IMR-90 (cell line): ENCODE measurements at regions not wholly inside any gene's neighbourhood (a gene's known extent, or its start where the extent isn't known, plus 50 kb on each side); places are given as distances from the start of the nearest gene placed in this dataset.

Source experiments
- ATAC-seq: fragments of 200-7000 bp; cut with Tn5 transposase; 2 replicates; pipeline ENCODE4 v1.9.1; 2020; ENCODE audit warnings: low read depth, mild to moderate bottlenecking, moderate library complexity
- BruUV-seq: library from RNA; stranded (reverse); fragments of 400-500 nt; replicated peaks from 2 replicates; lab custom pipeline; 2021; lab: Mats Ljungman, UMichigan
- CTCF ChIA-PET: fragments of 300-600 bp; formaldehyde crosslinking; extraction: SDS; loops from one replicate; lab custom pipeline; 2021; ENCODE audit warnings: antibody characterized with exemption; lab: Yijun Ruan, JAX
- POLR2A ChIA-PET: fragments of 300-600 bp; sonication (Branson Sonifier 250); formaldehyde crosslinking; loops from one replicate; lab custom pipeline; 2022; ENCODE audit warnings: antibody characterized with exemption; ENCODE audit not compliant: unreplicated experiment; lab: Charles Lee
- DNase-seq: peaks from one replicate; pipeline ENCODE4 v3.0.0; 2013
- H2AFZ ChIP-seq: replicated peaks from 2 replicates; pipeline ENCODE3; 2013; ENCODE audit warnings: low read length, mild to moderate bottlenecking; ENCODE audit not compliant: poor library complexity
- H2AK5ac ChIP-seq: 2 replicates; pipeline ENCODE4 v1.6.1; 2013; ENCODE audit warnings: low read depth, low read length, inconsistent platforms
- H2AK9ac ChIP-seq: replicated peaks from 2 replicates; pipeline ENCODE3; 2013; ENCODE audit warnings: mild to moderate bottlenecking, low read depth, low read length, moderate library complexity; ENCODE audit not compliant: poor library complexity
- H2BK120ac ChIP-seq: 2 replicates; pipeline ENCODE4 v1.6.1; 2013; ENCODE audit warnings: low read depth, low read length, inconsistent platforms
- H2BK15ac ChIP-seq: 3 replicates; pipeline ENCODE4 v1.6.1; 2013; ENCODE audit warnings: low read depth, low read length, inconsistent platforms
- H2BK20ac ChIP-seq: 2 replicates; pipeline ENCODE4 v1.6.1; 2013; ENCODE audit warnings: low read depth, mild to moderate bottlenecking, inconsistent platforms, low read length, moderate library complexity
- H2BK5ac ChIP-seq: 2 replicates; pipeline ENCODE4 v1.6.1; 2013; ENCODE audit warnings: mild to moderate bottlenecking, low read depth, low read length, inconsistent platforms; ENCODE audit not compliant: poor library complexity, severe bottlenecking
- H3K14ac ChIP-seq: replicated peaks from 2 replicates; pipeline ENCODE4 v1.6.1; 2013; ENCODE audit warnings: low read depth, low read length, inconsistent platforms
- H3K18ac ChIP-seq: 2 replicates; pipeline ENCODE4 v1.6.1; 2013; ENCODE audit warnings: low read depth, low read length, control low read depth
- H3K23ac ChIP-seq: 2 replicates; pipeline ENCODE4 v1.6.1; 2013; ENCODE audit warnings: low read depth, low read length, inconsistent platforms
- H3K27ac ChIP-seq: 2 replicates; pipeline ENCODE4 v1.5.1; 2013; ENCODE audit warnings: mild to moderate bottlenecking, control low read depth, low read length; ENCODE audit not compliant: insufficient read depth
- H3K27me3 ChIP-seq: 2 replicates; pipeline ENCODE4 v1.6.1; 2013; ENCODE audit warnings: low read length; ENCODE audit not compliant: control insufficient read depth, insufficient read depth
- H3K36me3 ChIP-seq: 2 replicates; pipeline ENCODE4 v1.6.1; 2013; ENCODE audit warnings: low read length, mixed read lengths; ENCODE audit not compliant: control insufficient read depth, insufficient read depth
- H3K4ac ChIP-seq: 2 replicates; pipeline ENCODE4 v1.6.1; 2013; ENCODE audit warnings: low read depth, low read length, inconsistent platforms
- H3K4me1 ChIP-seq: 2 replicates; pipeline ENCODE4 v1.6.1; 2013; ENCODE audit warnings: low read length, mixed read lengths; ENCODE audit not compliant: control insufficient read depth, insufficient read depth
- H3K4me2 ChIP-seq: 2 replicates; pipeline ENCODE4 v1.6.1; 2013; ENCODE audit warnings: low read depth, mild to moderate bottlenecking, control low read depth, low read length, moderate library complexity
- H3K4me3 ChIP-seq: 2 replicates; pipeline ENCODE4 v1.5.1; 2013; ENCODE audit warnings: low read depth, mild to moderate bottlenecking, control low read depth, low read length, moderate library complexity; ENCODE audit not compliant: insufficient read depth
- H3K56ac ChIP-seq: 2 replicates; pipeline ENCODE4 v1.6.1; 2013; ENCODE audit warnings: low read length, inconsistent platforms; ENCODE audit not compliant: insufficient read depth; ENCODE audit errors: extremely low read depth
- H3K79me1 ChIP-seq, 2 experiments: 2 replicates each; pipeline ENCODE4 v1.6.1; 2013; ENCODE audit warnings: low read length in 2 of 2, inconsistent platforms in 1 of 2, low read depth in 1 of 2
- H3K9ac ChIP-seq: 2 replicates; pipeline ENCODE4 v1.6.1; 2013; ENCODE audit warnings: low read depth, low read length, control low read depth
- H3K9me1 ChIP-seq: 2 replicates; pipeline ENCODE4 v1.6.1; 2013; ENCODE audit warnings: low read length, inconsistent platforms; ENCODE audit not compliant: insufficient read depth
- H3K9me3 ChIP-seq: 2 replicates; pipeline ENCODE4 v1.6.1; 2013; ENCODE audit warnings: low read length; ENCODE audit not compliant: control insufficient read depth, insufficient read depth
- H4K20me1 ChIP-seq: 2 replicates; pipeline ENCODE4 v1.6.1; 2013; ENCODE audit warnings: low read length, inconsistent platforms; ENCODE audit not compliant: insufficient read depth
- H4K5ac ChIP-seq: 2 replicates; pipeline ENCODE4 v1.6.1; 2013; ENCODE audit warnings: mild to moderate bottlenecking, low read depth, low read length, control low read depth
- H4K8ac ChIP-seq, 2 experiments: 2 replicates each; pipeline ENCODE4 v1.6.1; 2013; ENCODE audit warnings: low read depth in 2 of 2, low read length in 2 of 2, control low read depth in 1 of 2, inconsistent platforms in 1 of 2
- H4K91ac ChIP-seq: 2 replicates; pipeline ENCODE4 v1.6.1; 2013; ENCODE audit warnings: low read depth, low read length, inconsistent platforms; ENCODE audit not compliant: insufficient read depth
- MAZ ChIP-seq: IDR thresholded peaks from 2 replicates; pipeline ENCODE4 v1.6.1; 2012; ENCODE audit warnings: low read depth, mild to moderate bottlenecking, low read length, improper control_type of control experiment, moderate library complexity, borderline replicate concordance
- RAD21 ChIP-seq: IDR thresholded peaks from 2 replicates; pipeline ENCODE4 v1.6.1; 2012; ENCODE audit warnings: low read length, improper control_type of control experiment
- RCOR1 ChIP-seq: IDR thresholded peaks from 2 replicates; pipeline ENCODE4 v1.6.1; 2012; ENCODE audit warnings: mild to moderate bottlenecking, low read length, improper control_type of control experiment; ENCODE audit not compliant: insufficient replicate concordance
- WGBS, 2 experiments: methylation state at CpG; one replicate each; pipeline versions ENCODE4 v1.1.5 to v1.1.7; 2013; ENCODE audit warnings: missing lambda C conversion rate in 2 of 2; ENCODE audit not compliant: insufficient read length in 1 of 2; ENCODE audit errors: extremely low coverage in 2 of 2; 5-methylcytosine and 5-hydroxymethylcytosine counted together
- dilution Hi-C: fragments of 300-500 bp; cut with HindIII; formaldehyde crosslinking; loops from one replicate; pipeline ENCODE4 v1.14.3; 2018; ENCODE audit warnings: low sequenced_read_pairs; ENCODE audit not compliant: unreplicated experiment
- in situ Hi-C: fragments of 300-500 bp; cut with MboI; formaldehyde crosslinking; loops from 3 replicates; pipeline ENCODE4 v1.14.3; 2019; ENCODE audit warnings: low sequenced_read_pairs, inconsistent platforms, mixed read lengths
- intact Hi-C: fragments of 100-400 bp; cut with micrococcal nuclease; formaldehyde crosslinking; loops from 2 replicates; pipeline ENCODE4 v1.10.0; 2022

DNA sequence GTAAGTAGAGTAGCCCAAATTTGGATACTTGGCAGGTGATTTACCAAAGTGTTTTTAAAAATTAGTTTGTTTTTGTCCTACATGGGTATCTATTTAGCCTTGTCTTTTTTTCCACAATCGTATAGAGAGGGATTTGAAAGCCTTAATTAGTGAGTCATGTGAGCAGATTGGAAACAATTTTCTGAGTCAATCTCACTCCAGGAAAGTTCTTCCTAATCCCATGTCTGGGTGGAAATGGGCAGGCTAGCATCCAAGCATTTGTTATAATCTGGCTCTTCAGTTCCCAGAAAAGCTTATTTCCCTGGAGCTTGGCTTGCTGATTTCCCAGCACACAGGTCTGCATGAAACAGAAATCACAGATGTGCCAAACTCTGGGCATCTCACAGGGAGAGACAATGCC, 426.9 kb upstream of the BOD1L1 start:
- WGBS, 2 experiments: no CpG with 5 or more reads among the region's 1 CpG

More for the DNA sequence above, 426.9 kb upstream of the BOD1L1 start:
- Histone ChIP-seq H3K56ac (no peak overlapping the region), H3K4ac (no peak overlapping the region), H4K20me1 (no peaks in the 10 kb centered on the region), H2AK5ac (no peak overlapping the region), H2BK5ac (no peak overlapping the region), H2BK120ac (no peak overlapping the region), H2AK9ac (no peak overlapping the region), H3K4me2 (no peak overlapping the region), H2AFZ (no peak overlapping the region), H3K27ac (no peak overlapping the region), H4K91ac (no peak overlapping the region), H3K9me3 (no peaks in the 10 kb centered on the region), H3K79me1 (no peaks in the 10 kb centered on the region), H3K9ac (no peak overlapping the region), H2BK20ac (no peak overlapping the region), H3K14ac (no peak overlapping the region), H3K23ac (no peak overlapping the region), H3K36me3 (no peaks in the 10 kb centered on the region), H4K8ac (no peak overlapping the region), H2BK15ac (no peak overlapping the region), H4K5ac (no peak overlapping the region), H3K18ac (no peak overlapping the region), H3K4me1 (no peaks in the 10 kb centered on the region; the same call in 1 of the 2 replicates), H3K27me3 (no peaks in the 10 kb centered on the region), H3K4me3 (no peak overlapping the region), H3K9me1 (no peaks in the 10 kb centered on the region)
- BruUV-seq: no TSS peak
- dilution Hi-C loops: no loop called here
- DNase-seq (no peak), ATAC-seq (no peak)
- ChIA-PET POLR2A (no interaction called here), CTCF (no interaction called here)
- in situ Hi-C loops: no loop called here
- TF ChIP-seq MAZ (no peak), RCOR1 (no peak), RAD21 (no peak)
- intact Hi-C loops: no loop called here
